Prostate gland (tissue), 2 donors: ENCODE measurements at regions not wholly inside any gene's neighbourhood (a gene's known extent, or its start where the extent isn't known, plus 50 kb on each side); places are given as distances from the start of the nearest gene placed in this dataset.
A peak's percentile ranks its signal among the peaks of the same experiment; 100 is the strongest.
"Not testable (repeated sequence)": the region's sequence is repeated elsewhere in the genome, so short reads cannot be mapped to it uniquely, and the experiment has no call there.

Experiments
- DNase-seq: peaks from one replicate; pipeline ENCODE4 v3.0.0-alpha.2; 2019; ENCODE audit warnings: low spot score
- H3K27ac ChIP-seq, 2 donors: fragments of 200-600 bp; sonication (generic); 2 replicates each; pipeline ENCODE4 v1.5.1; 2017 to 2019
- H3K27me3 ChIP-seq: fragments of 200-600 bp; sonication (generic); replicated peaks from 2 replicates; pipeline ENCODE4 v1.5.1; 2019; ENCODE audit not compliant: insufficient read depth
- H3K36me3 ChIP-seq, 2 donors: fragments of 200-600 bp; sonication (generic); 1 replicate in 1 of 2; 2 replicates in 1 of 2; pipeline versions ENCODE4 v1.5.1 to v1.8.1; 2017 to 2019
- H3K4me1 ChIP-seq: fragments of 200-600 bp; sonication (generic); replicated peaks from 2 replicates; pipeline ENCODE4 v1.5.1; 2019
- H3K4me3 ChIP-seq, 2 donors: fragments of 200-600 bp; sonication (generic); 2 replicates each; pipeline ENCODE4 v1.5.1; 2017 to 2019
- H3K9me3 ChIP-seq: fragments of 200-600 bp; sonication (generic); 2 replicates; pipeline ENCODE4 v1.5.1; 2017
- CTCF ChIP-seq, 4 experiments: fragments of 200-600 bp in 2 of 4; fragments of 450-650 bp in 2 of 4; sonication (generic) in 2 of 4; IDR thresholded peaks; 1 replicate in 3 of 4; 2 replicates in 1 of 4; pipeline ENCODE4 v1.5.1; 2016 to 2019; ENCODE audit warnings: antibody characterized with exemption in 4 of 4, mild to moderate bottlenecking in 2 of 4, moderate library complexity in 2 of 4
- POLR2A ChIP-seq: fragments of 450-650 bp; IDR thresholded peaks from one replicate; pipeline ENCODE4 v1.6.1; 2016; ENCODE audit warnings: antibody characterized with exemption, mild to moderate bottlenecking
- POLR2AphosphoS5 ChIP-seq: sonication (generic); formaldehyde crosslinking; IDR thresholded peaks from one replicate; pipeline ENCODE4 v1.6.1; 2017; ENCODE audit warnings: antibody characterized with exemption
- whole genome bisulfite sequencing: methylation state at CpG from one replicate; pipeline ENCODE4 v1.1.5; 2018; 5-methylcytosine and 5-hydroxymethylcytosine counted together
- intact Hi-C: fragments of 100-400 bp; cut with DNase I; formaldehyde crosslinking; loops from one replicate; pipeline ENCODE4 v1.14.2; 2022

- H3K4me1 ChIP-seq = no peaks in the 10 kb centered on the region
- no peak for DNase-seq
- H3K27ac ChIP-seq = no peak overlapping the region
- intact Hi-C loops = no loop called here
- H3K36me3 ChIP-seq = no peaks in the 10 kb centered on the region
- no peaks in the 10 kb centered on the region for H3K9me3 ChIP-seq
- H3K27me3 ChIP-seq = no peaks in the 10 kb centered on the region
- no peak overlapping the region for H3K4me3 ChIP-seq
- WGBS = 93% methylated on average over 1 of the region's 1 CpG
- TF ChIP-seq POLR2A (no peak), POLR2AphosphoS5 (no peak), CTCF (IDR thresholded peaks at IDR 0.05) (no peak)
Observed at GRCh38 chr4:77352192-77352591, 195.2 kb downstream of the CCNG2 start.

- TF ChIP-seq CTCF (IDR thresholded peaks at IDR 0.05) = peak in 1 of 4 experiments; percentile 8
Observed at GRCh38 chr4:77353724-77354315, 196.8 kb downstream of the CCNG2 start.

GRCh38 chr4:77354550-77354949, 197.5 kb downstream of the CCNG2 start:
- Histone ChIP-seq H3K27me3 (no peaks in the 10 kb centered on the region), H3K4me1 (no peaks in the 10 kb centered on the region), H3K4me3 (no peak overlapping the region), H3K36me3 (no peaks in the 10 kb centered on the region), H3K9me3 (no peaks in the 10 kb centered on the region), H3K27ac (no peak overlapping the region)
- intact Hi-C loops = no loop called here
- no peak for DNase-seq
- TF ChIP-seq POLR2AphosphoS5 = no peak
- TF ChIP-seq CTCF (IDR thresholded peaks at IDR 0.05) = no peak
- TF ChIP-seq POLR2A = no peak
- 59% methylated on average over 1 of the region's 1 CpG for WGBS

More at GRCh38 chr4:77353724-77354315, 196.8 kb downstream of the CCNG2 start:
- DNase-seq, H3K4me1 ChIP-seq, H3K4me3 ChIP-seq, H3K27me3 ChIP-seq, H3K27ac ChIP-seq, H3K9me3 ChIP-seq, H3K36me3 ChIP-seq, intact Hi-C loops: not testable (repeated sequence)
- 57% methylated on average over 5 of the region's 5 CpGs for WGBS

GRCh38 chr4:77355731-77356130, 198.7 kb downstream of the CCNG2 start:
- WGBS = 87% methylated on average over 2 of the region's 2 CpGs
- DNase-seq = no peak
- Histone ChIP-seq H3K36me3 (no peaks in the 10 kb centered on the region), H3K27me3 (no peaks in the 10 kb centered on the region), H3K27ac (no peak overlapping the region), H3K9me3 (no peaks in the 10 kb centered on the region), H3K4me1 (no peaks in the 10 kb centered on the region), H3K4me3 (no peak overlapping the region)
- intact Hi-C loops = no loop called here
- no peak for TF ChIP-seq CTCF (IDR thresholded peaks at IDR 0.05)
- TF ChIP-seq POLR2AphosphoS5 = no peak
- TF ChIP-seq POLR2A = no peak

GRCh38 chr4:77358315-77358928, 201.4 kb downstream of the CCNG2 start:
- TF ChIP-seq CTCF (IDR thresholded peaks at IDR 0.05) (peak in 3 of 4 experiments; percentile 52 to 60 (median 57)), POLR2A (no peak)
- intact Hi-C loops = no loop called here
- Histone ChIP-seq H3K9me3 (no peaks in the 10 kb centered on the region), H3K36me3 (no peaks in the 10 kb centered on the region), H3K4me3 (no peak overlapping the region), H3K27me3 (no peaks in the 10 kb centered on the region), H3K4me1 (no peaks in the 10 kb centered on the region), H3K27ac (no peak overlapping the region)
- WGBS = 66% methylated on average over 2 of the region's 2 CpGs
- peak; percentile 35 for DNase-seq
